SK-N-SH (cell line): ENCODE measurements at regions not wholly inside any gene's neighbourhood (a gene's known extent, or its start where the extent isn't known, plus 50 kb on each side); places are given as distances from the start of the nearest gene placed in this dataset.
"Not testable (repeated sequence)": the region's sequence is repeated elsewhere in the genome, so short reads cannot be mapped to it uniquely, and the experiment has no call there.

Source experiments
- CTCF ChIA-PET: fragments of 300-600, 350-600 bp; formaldehyde crosslinking; extraction: SDS; loops from one replicate; lab custom pipeline; 2021; lab: Yijun Ruan, JAX
- POLR2A ChIA-PET: fragments of 350-600 bp; sonication (Branson Sonifier 250); formaldehyde crosslinking; extraction: SDS; loops from one replicate; lab custom pipeline; 2020; ENCODE audit warnings: antibody characterized with exemption, inconsistent platforms; lab: Yijun Ruan, JAX
- DNase-seq: peaks from one replicate; pipeline ENCODE4 v3.0.0; 2012
- H2AFZ ChIP-seq: fragments of 200-600 bp; sonication (generic); 2 replicates; pipeline ENCODE4 v1.8.1; 2016; ENCODE audit warnings: antibody characterized with exemption, mild to moderate bottlenecking, low read depth
- H3F3A ChIP-seq: fragments of 200-600 bp; sonication (generic); replicated peaks from 2 replicates; pipeline ENCODE3; 2016; ENCODE audit warnings: antibody characterized with exemption, mild to moderate bottlenecking; ENCODE audit not compliant: insufficient read depth
- H3K27ac ChIP-seq, 2 experiments: fragments of 200-500 bp in 1 of 2; fragments of 200-600 bp in 1 of 2; sonication (Bioruptor generic) in 1 of 2; sonication (generic), shearing (Covaris generic) in 1 of 2; 2 replicates each; pipeline versions ENCODE4 v1.5.1 to v1.6.1; 2014 to 2016; ENCODE audit warnings: low read depth in 2 of 2, inconsistent platforms in 1 of 2, low read length in 1 of 2, mild to moderate bottlenecking in 1 of 2, mixed read lengths in 1 of 2
- H3K27me3 ChIP-seq: fragments of 200-600 bp; sonication (generic), shearing (Covaris generic); 2 replicates; pipeline ENCODE4 v1.6.1; 2016; ENCODE audit warnings: mixed run types; ENCODE audit not compliant: insufficient read depth
- H3K36me3 ChIP-seq, 2 experiments: fragments of 200-500 bp in 1 of 2; fragments of 200-600 bp in 1 of 2; sonication (Bioruptor generic) in 1 of 2; sonication (generic) in 1 of 2; replicated peaks in 1 of 2; 2 replicates each; pipeline versions ENCODE3 to v1.5.1; 2014 to 2016; ENCODE audit warnings: low read length in 1 of 2, mild to moderate bottlenecking in 1 of 2; ENCODE audit not compliant: insufficient read depth in 2 of 2, control insufficient read depth in 1 of 2
- H3K4me1 ChIP-seq, 2 experiments: fragments of 200-500 bp in 1 of 2; fragments of 200-600 bp in 1 of 2; sonication (Bioruptor generic) in 1 of 2; sonication (generic), shearing (Covaris generic) in 1 of 2; 2 replicates each; pipeline versions ENCODE4 v1.5.1 to v1.6.1; 2014 to 2016; ENCODE audit warnings: low read depth in 1 of 2, low read length in 1 of 2, mixed run types in 1 of 2; ENCODE audit not compliant: insufficient read depth in 2 of 2, control insufficient read depth in 1 of 2
- H3K4me2 ChIP-seq: fragments of 200-600 bp; sonication (generic), shearing (Covaris generic); 2 replicates; pipeline ENCODE4 v1.6.1; 2017; ENCODE audit warnings: mixed run types
- H3K4me3 ChIP-seq, 2 experiments: fragments of 200-500 bp in 1 of 2; fragments of 200-600 bp in 1 of 2; sonication (Bioruptor generic) in 1 of 2; sonication (generic), shearing (Covaris generic) in 1 of 2; 2 replicates each; pipeline versions ENCODE4 v1.5.1 to v1.8.1; 2014 to 2016; ENCODE audit warnings: low read depth in 2 of 2, inconsistent platforms in 1 of 2, low read length in 1 of 2, mild to moderate bottlenecking in 1 of 2, mixed read lengths in 1 of 2, moderate library complexity in 1 of 2
- H3K79me2 ChIP-seq: fragments of 200-600 bp; sonication (generic); 2 replicates; pipeline ENCODE4 v1.8.1; 2017; ENCODE audit warnings: mild to moderate bottlenecking; ENCODE audit not compliant: insufficient read depth
- H3K9ac ChIP-seq: fragments of 200-600 bp; sonication (generic); 2 replicates; pipeline ENCODE4 v1.6.1; 2017; ENCODE audit warnings: mixed run types
- H3K9me2 ChIP-seq: fragments of 200-600 bp; sonication (generic); 2 replicates; pipeline ENCODE4 v1.6.1; 2017; ENCODE audit warnings: mixed run types
- H3K9me3 ChIP-seq: fragments of 200-600 bp; sonication (generic); 2 replicates; pipeline ENCODE4 v1.6.1; 2017; ENCODE audit warnings: mixed run types, mild to moderate bottlenecking, moderate library complexity
- H4K20me1 ChIP-seq: fragments of 200-600 bp; sonication (generic); 2 replicates; pipeline ENCODE4 v1.6.1; 2017; ENCODE audit warnings: mild to moderate bottlenecking, mixed run types; ENCODE audit not compliant: insufficient read depth
- CHD2 ChIP-seq: fragments of 150-350 bp; IDR thresholded peaks from 2 replicates; pipeline ENCODE4 v1.6.1; 2018; ENCODE audit warnings: low read length; ENCODE audit not compliant: partially characterized antibody
- ELF1 ChIP-seq: IDR thresholded peaks from 2 replicates; pipeline ENCODE4 v1.4.0; 2012
- EZH2phosphoT487 ChIP-seq: fragments of 200-600 bp; sonication (generic); IDR thresholded peaks from 2 replicates; pipeline ENCODE4 v1.6.1; 2017; ENCODE audit warnings: low read depth, mixed run types, mild to moderate bottlenecking, antibody characterized with exemption, moderate library complexity, borderline replicate concordance
- FOSL2 ChIP-seq: IDR thresholded peaks from 2 replicates; pipeline ENCODE4 v1.4.0; 2012; ENCODE audit warnings: low read depth, mild to moderate bottlenecking, moderate library complexity, borderline replicate concordance
- FOXJ3 ChIP-seq: sonication (generic); formaldehyde crosslinking; IDR thresholded peaks from 2 replicates; pipeline ENCODE4 v1.5.1; 2020; ENCODE audit warnings: mild to moderate bottlenecking, missing genetic modification reagents
- FOXM1 ChIP-seq: IDR thresholded peaks from 2 replicates; pipeline ENCODE4 v1.4.0; 2012; ENCODE audit warnings: low read depth, mild to moderate bottlenecking
- GABPA ChIP-seq: IDR thresholded peaks from 2 replicates; pipeline ENCODE4 v1.4.0; 2012; ENCODE audit warnings: low read depth, mild to moderate bottlenecking
- GATA2 ChIP-seq: sonication (generic); formaldehyde crosslinking; IDR thresholded peaks from 2 replicates; pipeline ENCODE4 v1.5.0; 2020; ENCODE audit warnings: mild to moderate bottlenecking, missing genetic modification reagents
- JUND ChIP-seq: IDR thresholded peaks from 2 replicates; pipeline ENCODE4 v1.4.0; 2012
- MEF2A ChIP-seq: IDR thresholded peaks from 2 replicates; pipeline ENCODE4 v1.4.0; 2012; ENCODE audit warnings: low read depth, borderline replicate concordance
- MXI1 ChIP-seq: IDR thresholded peaks from 2 replicates; pipeline ENCODE4 v1.6.1; 2012; ENCODE audit warnings: mild to moderate bottlenecking, low read depth, low read length, improper control_type of control experiment
- NRF1 ChIP-seq: IDR thresholded peaks from 2 replicates; pipeline ENCODE4 v1.6.1; 2012; ENCODE audit warnings: low read depth, mild to moderate bottlenecking, low read length
- PBX3 ChIP-seq: IDR thresholded peaks from 2 replicates; pipeline ENCODE4; 2012
- RCOR1 ChIP-seq: fragments of 150-350 bp; IDR thresholded peaks from 2 replicates; pipeline ENCODE4 v1.6.1; 2017; ENCODE audit warnings: antibody characterized with exemption, low read length
- RFX5 ChIP-seq: IDR thresholded peaks from 2 replicates; pipeline ENCODE4 v1.6.1; 2012; ENCODE audit warnings: mild to moderate bottlenecking, improper control_type of control experiment, low read length
- SIN3A ChIP-seq: IDR thresholded peaks from 2 replicates; pipeline ENCODE4 v1.6.1; 2012; ENCODE audit warnings: low read depth, mild to moderate bottlenecking, low read length, moderate library complexity, borderline replicate concordance
- SMC3 ChIP-seq: IDR thresholded peaks from 2 replicates; pipeline ENCODE4 v1.6.1; 2012; ENCODE audit warnings: low read depth, low read length, improper control_type of control experiment
- TEAD4 ChIP-seq: IDR thresholded peaks from 2 replicates; pipeline ENCODE4 v1.4.0; 2012; ENCODE audit warnings: mild to moderate bottlenecking, borderline replicate concordance; ENCODE audit not compliant: insufficient read depth
- YY1 ChIP-seq: IDR thresholded peaks from 2 replicates; pipeline ENCODE4 v1.4.0; 2012; ENCODE audit warnings: low read depth, mild to moderate bottlenecking
- WGBS: methylation state at CpG from one replicate; pipeline ENCODE4 v1.1.6; 2017; ENCODE audit warnings: low lambda C conversion rate; 5-methylcytosine and 5-hydroxymethylcytosine counted together
- TF ChIP-seq, protein P1 (sequence below): IDR thresholded peaks from 2 replicates; pipeline ENCODE4 v1.4.0; 2012; ENCODE audit warnings: low read depth, borderline replicate concordance

DNA sequence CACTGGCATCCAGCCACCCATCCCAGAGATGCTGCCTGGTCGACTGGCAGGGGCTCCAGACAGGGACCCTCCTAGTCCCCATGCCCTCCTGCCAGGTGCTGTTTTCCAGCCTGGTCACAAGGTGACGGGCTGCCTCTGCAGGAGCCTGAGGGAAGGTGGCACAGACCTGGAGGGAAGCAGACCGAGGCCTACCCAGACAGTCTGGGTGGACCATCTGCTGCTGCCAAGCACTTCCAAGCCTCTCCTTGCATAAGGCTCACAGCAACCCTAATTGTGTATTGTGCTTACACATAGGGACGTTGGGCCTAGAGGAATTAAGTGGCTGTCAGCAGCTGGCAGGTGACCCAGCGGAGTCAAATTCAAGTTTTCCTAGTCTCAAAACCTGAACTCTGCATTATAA, 90.1 kb upstream of the KCNJ18 start:
- no peaks in the 10 kb centered on the region for H3K79me2 ChIP-seq
- H3K27me3 ChIP-seq = no peaks in the 10 kb centered on the region; the same call in 1 of the 2 replicates
- H3K27ac ChIP-seq = no peak overlapping the region
- no peaks in the 10 kb centered on the region for H3K9me2 ChIP-seq
- no peaks in the 10 kb centered on the region for H4K20me1 ChIP-seq
- CTCF ChIA-PET = no interaction called here
- H2AFZ ChIP-seq = no peak overlapping the region
- H3K4me3 ChIP-seq = no peak overlapping the region
- no peak overlapping the region for H3K4me2 ChIP-seq
- no peaks in the 10 kb centered on the region for H3K9me3 ChIP-seq
- TF ChIP-seq CHD2 (no peak), FOSL2 (no peak), GABPA (no peak), EZH2phosphoT487 (no peak), TEAD4 (no peak), RFX5 (no peak), MXI1 (no peak), PBX3 (no peak), GATA2 (no peak), SIN3A (no peak), SMC3 (no peak), MEF2A (no peak), FOXJ3 (CRISPR knock-in tag) (no peak), ELF1 (no peak), RCOR1 (no peak), YY1 (no peak), NRF1 (no peak), JUND (no peak), FOXM1 (no peak)
- TF ChIP-seq, protein P1, sequence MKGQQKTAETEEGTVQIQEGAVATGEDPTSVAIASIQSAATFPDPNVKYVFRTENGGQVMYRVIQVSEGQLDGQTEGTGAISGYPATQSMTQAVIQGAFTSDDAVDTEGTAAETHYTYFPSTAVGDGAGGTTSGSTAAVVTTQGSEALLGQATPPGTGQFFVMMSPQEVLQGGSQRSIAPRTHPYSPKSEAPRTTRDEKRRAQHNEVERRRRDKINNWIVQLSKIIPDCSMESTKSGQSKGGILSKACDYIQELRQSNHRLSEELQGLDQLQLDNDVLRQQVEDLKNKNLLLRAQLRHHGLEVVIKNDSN = no peak
- POLR2A ChIA-PET = no interaction called here
- DNase-seq = no peak
- 0% methylated on average over 4 of the region's 5 CpGs for WGBS
- H3F3A ChIP-seq = no peaks in the 10 kb centered on the region
- H3K9ac ChIP-seq = no peak overlapping the region
- H3K4me1 ChIP-seq = no peaks in the 10 kb centered on the region
- no peaks in the 10 kb centered on the region for H3K36me3 ChIP-seq

DNA sequence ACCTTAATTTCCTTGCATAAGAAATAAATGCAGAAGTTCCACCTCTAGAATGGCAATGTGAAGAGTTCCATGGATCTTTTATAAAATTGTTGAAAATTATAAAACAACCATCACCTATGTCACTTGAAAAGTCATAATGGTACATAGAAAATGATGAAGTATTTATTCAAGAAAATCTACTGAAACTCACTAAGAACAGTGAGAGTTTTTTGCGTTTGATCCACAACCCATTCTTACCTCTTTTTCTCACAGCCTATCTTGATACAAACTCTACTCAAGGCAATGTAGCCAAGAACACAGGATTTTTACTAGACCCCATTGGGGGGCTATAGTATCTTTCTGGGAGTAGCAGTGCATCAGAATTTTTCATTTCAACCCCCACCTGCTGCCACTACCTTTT, 89.0 kb upstream of the KCNJ18 start:
- H4K20me1 ChIP-seq, H3K27ac ChIP-seq, H3K27me3 ChIP-seq, H3K4me2 ChIP-seq, H3K36me3 ChIP-seq, H2AFZ ChIP-seq, H3K79me2 ChIP-seq, H3K9ac ChIP-seq, DNase-seq, H3K4me3 ChIP-seq, CTCF ChIA-PET, H3K4me1 ChIP-seq, H3K9me2 ChIP-seq, H3K9me3 ChIP-seq, H3F3A ChIP-seq, POLR2A ChIA-PET: not testable (repeated sequence)
- 6% methylated on average over 1 of the region's 1 CpG for WGBS

- H3K9me2 ChIP-seq, H3K4me3 ChIP-seq, CTCF ChIA-PET, H3K9ac ChIP-seq, H3K4me1 ChIP-seq, H3K36me3 ChIP-seq, POLR2A ChIA-PET, H3K79me2 ChIP-seq, H3K9me3 ChIP-seq, H2AFZ ChIP-seq, H3F3A ChIP-seq, H3K27ac ChIP-seq, H4K20me1 ChIP-seq, H3K27me3 ChIP-seq, DNase-seq, H3K4me2 ChIP-seq: not testable (repeated sequence)
- WGBS = 37% methylated on average over 8 of the region's 8 CpGs
These were observed 80.9 kb upstream of the KCNJ18 start for GRCh38 chr17:21611443-21611842.
